ENCODE measurements at regions not wholly inside any gene's neighbourhood (a gene's known extent, or its start where the extent isn't known, plus 50 kb on each side); places are given as distances from the start of the nearest gene placed in this dataset.

DNA sequence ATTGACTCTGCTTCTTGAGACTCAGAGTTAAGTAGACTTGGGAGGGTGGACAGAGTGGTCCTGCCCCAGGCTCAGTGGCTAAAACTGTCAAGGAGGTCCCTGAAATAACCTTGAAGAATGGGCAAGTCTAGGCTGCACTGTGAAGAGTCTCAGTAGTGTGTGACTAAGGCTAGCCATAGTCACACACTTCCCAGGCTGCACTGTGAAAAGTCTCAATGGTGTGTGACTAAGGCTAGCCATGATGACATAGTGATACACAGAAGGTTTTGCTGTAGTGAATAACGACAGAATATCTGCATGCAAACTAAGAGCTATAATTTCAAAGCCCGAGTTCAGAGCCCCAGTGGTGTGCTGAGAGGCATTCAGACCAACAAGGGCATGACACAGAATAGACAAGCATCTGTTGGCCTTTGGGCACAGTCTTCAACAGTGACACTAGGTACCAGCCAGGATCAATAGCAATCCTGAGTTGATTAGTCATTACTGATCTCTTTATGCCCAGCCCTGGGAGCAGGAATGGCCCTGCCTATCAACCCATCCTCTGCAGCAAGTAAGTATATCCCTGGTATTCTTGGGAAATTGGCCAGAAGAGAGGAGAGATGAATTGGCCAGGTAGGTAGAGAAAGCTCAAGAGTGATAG is 72.4 kb upstream of the BBX start:
- Histone ChIP-seq H3K9ac (ENCODE audit: extremely low read depth, insufficient read length, low read length) (no peak overlapping the region), H3K79me2 (ENCODE audit: insufficient read depth, low read length) (no peaks in the 10 kb centered on the region), H3K4me2 (ENCODE audit: insufficient read depth, insufficient read length, low read length) (no peak overlapping the region), H3K18ac (ENCODE audit: insufficient read length, low read depth, low read length) (no peak overlapping the region), H4K91ac (ENCODE audit: insufficient read length, low read depth, low read length) (no peak overlapping the region), H3K4ac (ENCODE audit: low read depth, low read length) (no peak overlapping the region), H2AFZ (ENCODE audit: low read length) (no peak overlapping the region), H2BK15ac (ENCODE audit: low read depth, low read length) (no peak overlapping the region), H3K14ac (ENCODE audit: insufficient read depth, low read length) (no peak overlapping the region), H3K23me2 (ENCODE audit: insufficient read length, low read depth, low read length, poor library complexity, severe bottlenecking) (no peaks in the 10 kb centered on the region), H2AK5ac (ENCODE audit: insufficient read length, low read length) (no peak overlapping the region), H2BK5ac (ENCODE audit: insufficient read length, low read length) (no peak overlapping the region), H4K8ac (replicated peaks; ENCODE audit: insufficient read length, low read depth, low read length) (no peak overlapping the region), H3K4me1 (ENCODE audit: insufficient read depth, low read length) (no peaks in the 10 kb centered on the region), H3K27ac (ENCODE audit: insufficient read length, low read depth, low read length) (no peak overlapping the region), H3T11ph (ENCODE audit: low read length) (no peak overlapping the region), H3K79me1 (ENCODE audit: insufficient read depth, low read depth, low read length, poor library complexity, severe bottlenecking) (no peaks in the 10 kb centered on the region), H3K23ac (ENCODE audit: insufficient read length, low read depth, low read length) (no peak overlapping the region), H2BK12ac (ENCODE audit: insufficient read length, low read depth, low read length) (no peak overlapping the region), H3K56ac (ENCODE audit: insufficient read length, low read depth, low read length) (no peak overlapping the region), H3K9me3 (ENCODE audit: control insufficient read depth, low read depth, low read length) (no peaks in the 10 kb centered on the region), H3K27me3 (ENCODE audit: insufficient read depth, low read length) (no peaks in the 10 kb centered on the region), H2BK20ac (ENCODE audit: low read depth, low read length, poor library complexity, severe bottlenecking) (no peak overlapping the region), H4K20me1 (ENCODE audit: control insufficient read depth, insufficient read depth, insufficient read length) (no peaks in the 10 kb centered on the region), H2BK120ac (ENCODE audit: low read depth, low read length, poor library complexity, severe bottlenecking) (no peak overlapping the region), H4K5ac (ENCODE audit: insufficient read length, low read depth, low read length) (no peak overlapping the region)
- TF ChIP-seq, protein P1, sequence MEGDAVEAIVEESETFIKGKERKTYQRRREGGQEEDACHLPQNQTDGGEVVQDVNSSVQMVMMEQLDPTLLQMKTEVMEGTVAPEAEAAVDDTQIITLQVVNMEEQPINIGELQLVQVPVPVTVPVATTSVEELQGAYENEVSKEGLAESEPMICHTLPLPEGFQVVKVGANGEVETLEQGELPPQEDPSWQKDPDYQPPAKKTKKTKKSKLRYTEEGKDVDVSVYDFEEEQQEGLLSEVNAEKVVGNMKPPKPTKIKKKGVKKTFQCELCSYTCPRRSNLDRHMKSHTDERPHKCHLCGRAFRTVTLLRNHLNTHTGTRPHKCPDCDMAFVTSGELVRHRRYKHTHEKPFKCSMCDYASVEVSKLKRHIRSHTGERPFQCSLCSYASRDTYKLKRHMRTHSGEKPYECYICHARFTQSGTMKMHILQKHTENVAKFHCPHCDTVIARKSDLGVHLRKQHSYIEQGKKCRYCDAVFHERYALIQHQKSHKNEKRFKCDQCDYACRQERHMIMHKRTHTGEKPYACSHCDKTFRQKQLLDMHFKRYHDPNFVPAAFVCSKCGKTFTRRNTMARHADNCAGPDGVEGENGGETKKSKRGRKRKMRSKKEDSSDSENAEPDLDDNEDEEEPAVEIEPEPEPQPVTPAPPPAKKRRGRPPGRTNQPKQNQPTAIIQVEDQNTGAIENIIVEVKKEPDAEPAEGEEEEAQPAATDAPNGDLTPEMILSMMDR (conservative IDR thresholded peaks at IDR 0.05): no peak
- no CpG with 5 or more reads among the region's 2 CpGs for WGBS (ENCODE audit: extremely low coverage, insufficient read length, low lambda C conversion rate)
- Mint-ChIP-seq H3K27ac (no peak overlapping the region), H3K36me3 (ENCODE audit: insufficient read depth in 1 of 3, low read depth in 3 of 3) (no peaks in the 10 kb centered on the region), H3K4me1 (no peaks in the 10 kb centered on the region), H3K27me3 (ENCODE audit: low read depth) (no peaks in the 10 kb centered on the region), H3K4me3 (no peak overlapping the region), H3K9me3 (no peaks in the 10 kb centered on the region)
- DNase-seq: no peak
